HL-60/S4 (cell line): ENCODE measurements at regions not wholly inside any gene's neighbourhood (a gene's known extent, or its start where the extent isn't known, plus 50 kb on each side); places are given as distances from the start of the nearest gene placed in this dataset.
"Not testable (repeated sequence)": the region's sequence is repeated elsewhere in the genome, so short reads cannot be mapped to it uniquely, and the experiment has no call there.

ENCODE experiments used
- in situ Hi-C: fragments of 300-500 bp; cut with MboI; formaldehyde crosslinking; loops from 2 replicates; pipeline ENCODE4 v1.14.3; 2022; ENCODE audit warnings: low sequenced_read_pairs

DNA sequence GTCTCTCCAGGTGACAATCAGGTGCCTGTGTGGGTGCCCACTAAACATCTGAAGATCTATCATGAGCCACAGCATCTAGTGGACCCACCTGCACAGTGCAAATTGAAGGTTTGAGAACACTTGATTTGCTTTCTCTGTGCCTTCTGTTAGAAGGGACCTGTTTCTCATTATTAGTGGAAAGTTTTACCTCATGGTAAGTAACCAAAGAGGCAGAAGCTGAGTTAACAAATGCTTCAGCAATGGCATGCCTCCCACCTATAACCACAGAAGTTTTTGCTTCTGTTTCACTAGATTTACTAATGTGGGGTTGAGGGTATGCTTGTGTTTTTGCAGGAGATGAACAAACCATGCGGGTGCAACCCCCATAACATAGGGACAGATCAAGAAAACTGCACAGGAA lies 297.4 kb upstream of the DKK2 start:
- in situ Hi-C loops: no loop called here

DNA sequence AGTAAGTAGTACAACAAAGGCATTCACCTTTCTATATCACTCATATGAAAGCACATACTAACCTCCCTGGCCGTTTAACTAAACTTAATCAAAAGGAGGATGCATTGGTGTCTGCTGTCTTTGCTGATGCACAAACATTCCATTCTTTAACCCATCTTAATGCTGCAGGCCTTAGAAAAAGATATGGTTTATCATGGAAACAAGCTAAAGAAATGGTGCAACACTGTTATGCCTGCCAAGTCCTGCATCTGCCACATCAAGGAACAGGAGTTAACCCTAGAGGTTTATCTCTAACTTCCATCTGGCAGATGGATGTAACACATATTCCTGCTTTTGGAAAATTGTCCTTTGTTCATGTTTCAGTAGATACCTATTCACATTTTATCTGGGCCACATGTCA lies 296.5 kb upstream of the DKK2 start:
- in situ Hi-C loops: not testable (repeated sequence)

DNA sequence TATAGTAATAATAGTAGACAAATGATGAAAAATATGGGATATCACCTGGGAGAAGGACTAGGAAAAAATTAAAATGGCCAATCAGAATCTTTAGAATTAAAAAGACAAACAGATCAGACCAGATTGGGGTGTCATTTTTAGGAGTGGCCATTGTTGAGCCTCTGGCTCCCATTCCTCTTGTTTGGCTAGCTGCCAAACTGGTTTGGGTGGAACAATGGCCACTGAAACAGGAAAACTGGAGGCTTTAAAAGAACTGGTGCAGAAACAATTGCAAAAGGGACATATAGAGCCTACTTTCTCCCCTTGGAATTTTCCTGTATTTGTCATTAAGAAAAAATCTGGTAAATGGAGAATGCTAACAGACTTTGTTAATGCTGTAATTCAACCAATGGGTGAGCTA lies 294.8 kb upstream of the DKK2 start:
- in situ Hi-C loops: no loop called here

DNA sequence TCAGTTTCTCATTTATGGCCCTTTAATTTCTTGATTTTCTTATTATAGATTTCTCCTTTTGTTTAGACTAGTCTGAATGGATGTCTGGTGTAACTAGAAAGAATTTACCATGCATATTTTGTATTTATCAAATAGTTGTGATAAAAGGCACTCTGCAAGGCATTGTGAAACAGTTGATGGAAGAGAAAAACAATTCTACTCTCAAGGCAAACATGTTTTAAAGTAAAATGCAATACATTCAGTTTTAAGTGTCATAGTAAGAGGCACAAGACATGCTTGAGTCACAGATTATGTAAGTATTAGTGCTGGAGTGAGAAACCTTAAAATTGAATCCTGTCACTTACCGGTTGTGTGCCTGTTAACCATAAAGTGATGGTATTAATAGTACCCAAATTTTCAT lies 283.3 kb upstream of the DKK2 start:
- in situ Hi-C loops: no loop called here

DNA sequence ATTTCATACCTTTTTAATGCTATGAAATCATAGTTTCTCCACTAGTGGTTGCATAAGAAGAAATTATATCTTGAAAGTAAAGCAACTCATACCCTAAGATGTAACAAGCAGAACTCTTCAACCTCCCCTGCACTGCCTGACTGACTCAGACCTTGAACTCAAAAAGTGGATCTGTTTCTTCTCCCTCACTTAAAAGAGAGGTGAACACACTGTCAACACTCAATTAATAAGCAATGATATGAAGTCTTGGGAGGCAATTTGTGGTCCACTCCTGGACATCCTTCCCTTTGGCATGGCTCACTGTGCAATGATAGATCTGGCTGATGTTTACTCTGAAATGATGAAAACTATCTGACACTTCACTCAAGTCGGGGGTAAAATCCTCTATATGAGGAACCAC lies 282.0 kb upstream of the DKK2 start:
- in situ Hi-C loops: no loop called here

DNA sequence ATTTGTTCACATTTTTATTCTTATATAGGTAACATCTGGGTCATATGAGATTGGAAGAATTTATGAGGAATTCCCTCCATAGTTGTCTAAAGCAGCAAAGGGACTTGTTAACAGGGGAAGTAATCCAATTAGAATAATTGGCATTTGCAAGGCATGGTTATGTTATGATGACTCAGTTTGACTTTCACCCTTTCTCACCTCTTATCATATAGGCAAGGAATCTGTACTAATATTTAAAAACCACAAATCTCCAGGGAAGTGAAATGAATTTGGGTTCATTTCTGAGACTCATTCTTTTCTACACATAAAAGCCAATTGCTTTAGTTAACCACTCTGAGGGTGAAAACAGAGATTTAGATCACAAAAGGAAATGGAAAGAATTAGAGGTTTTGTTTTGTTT lies 281.5 kb upstream of the DKK2 start:
- in situ Hi-C loops: no loop called here

DNA sequence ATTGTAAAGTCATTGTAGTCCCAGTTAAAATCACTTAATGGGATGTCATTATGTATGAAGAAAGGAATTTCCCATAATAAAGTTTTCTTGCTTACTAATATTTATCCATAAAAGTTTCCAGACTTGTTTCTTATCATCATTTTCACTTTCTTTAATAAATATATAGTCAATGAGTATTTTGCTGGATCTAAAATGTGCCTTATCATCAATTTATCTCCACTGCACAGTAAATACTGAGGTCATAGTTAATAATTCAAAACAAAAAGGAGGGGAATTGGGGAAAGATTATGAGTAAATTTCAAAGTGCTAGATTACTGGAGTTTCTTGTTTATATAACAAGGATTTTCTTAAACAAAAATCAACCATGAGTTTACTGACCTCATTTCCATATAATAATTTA lies 279.5 kb upstream of the DKK2 start:
- in situ Hi-C loops: no loop called here

DNA sequence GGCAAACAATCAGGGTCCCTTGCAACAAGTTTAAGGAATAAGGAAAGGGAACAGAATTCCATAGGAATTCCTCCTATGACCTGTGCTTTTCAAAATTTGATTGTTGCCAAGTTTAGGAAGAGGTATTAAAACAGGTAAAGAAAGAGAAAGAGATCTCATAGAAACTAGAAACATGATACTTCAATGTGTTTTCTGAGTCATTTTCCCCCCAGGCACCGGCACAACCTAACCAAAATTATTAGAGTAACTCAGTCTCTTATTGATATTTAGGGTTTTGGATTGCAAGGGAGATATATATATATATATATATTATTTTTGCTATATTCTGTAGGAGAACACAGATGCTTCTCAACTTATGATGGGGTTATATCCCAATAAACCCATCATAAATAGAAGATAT lies 278.0 kb upstream of the DKK2 start:
- in situ Hi-C loops: no loop called here

DNA sequence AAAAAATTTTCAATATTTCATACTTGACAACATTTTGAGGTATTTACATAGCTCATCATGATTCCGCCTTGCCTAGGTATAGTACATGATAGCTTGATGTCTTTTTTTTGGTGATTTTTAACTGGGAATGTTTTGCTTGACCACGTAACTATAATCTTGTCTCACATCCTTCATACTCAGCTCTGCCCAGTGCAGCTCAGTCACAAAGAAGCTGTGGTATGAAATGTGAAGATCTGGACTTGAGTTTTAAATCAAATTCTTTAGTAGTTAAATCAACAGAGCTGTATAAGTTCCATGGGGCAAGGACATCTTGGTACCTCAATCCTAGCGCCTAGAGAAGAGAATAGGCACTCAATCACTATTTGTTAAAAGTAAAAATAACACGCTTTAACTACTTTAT lies 276.3 kb upstream of the DKK2 start:
- in situ Hi-C loops: no loop called here

DNA sequence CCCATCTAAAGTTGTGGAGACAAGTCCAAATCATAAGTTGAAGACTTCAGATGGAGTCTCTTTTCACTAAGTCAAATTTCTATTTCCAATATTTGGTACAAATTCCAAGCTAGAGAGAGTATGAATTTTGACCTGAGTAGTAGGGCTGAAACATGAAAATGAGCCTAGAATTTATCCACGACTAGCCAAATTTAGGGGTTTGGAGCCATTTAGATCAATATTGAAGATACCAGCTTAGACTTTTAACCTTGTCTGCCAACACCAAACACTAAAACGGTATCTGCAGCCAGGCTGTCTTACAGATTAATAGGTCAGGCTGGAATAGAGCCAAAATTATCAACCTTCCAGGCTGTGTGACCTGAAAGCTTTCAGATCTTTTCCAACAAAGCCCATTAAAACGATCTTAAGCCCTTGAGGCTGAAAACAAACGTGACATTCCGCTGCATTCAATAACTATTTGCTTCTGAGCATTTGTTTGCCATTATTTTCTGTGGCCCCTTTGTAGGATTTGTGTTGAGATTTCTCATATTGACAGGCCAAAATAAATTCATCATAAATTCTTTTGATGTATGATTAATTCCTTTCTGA lies 268.7 kb upstream of the DKK2 start:
- in situ Hi-C loops: no loop called here

DNA sequence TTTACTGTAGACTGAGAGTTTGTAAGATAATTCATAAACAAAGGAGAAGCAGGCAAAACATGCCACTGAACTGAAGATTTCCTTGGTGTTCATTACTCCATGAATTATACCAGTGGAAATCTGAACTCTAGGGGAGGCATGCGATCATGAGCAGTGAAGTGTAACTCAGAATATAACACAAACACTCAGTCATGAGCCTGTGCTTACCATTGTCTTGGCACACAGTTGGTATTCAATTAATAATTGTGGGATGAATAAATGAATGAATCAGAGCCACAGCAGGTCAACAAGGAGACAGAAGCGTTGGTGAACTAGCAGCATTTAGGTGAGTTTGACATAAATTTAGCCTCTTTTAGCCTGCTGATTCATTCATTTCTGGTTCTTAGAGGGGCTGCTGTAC lies 263.5 kb upstream of the DKK2 start:
- in situ Hi-C loops: no loop called here

DNA sequence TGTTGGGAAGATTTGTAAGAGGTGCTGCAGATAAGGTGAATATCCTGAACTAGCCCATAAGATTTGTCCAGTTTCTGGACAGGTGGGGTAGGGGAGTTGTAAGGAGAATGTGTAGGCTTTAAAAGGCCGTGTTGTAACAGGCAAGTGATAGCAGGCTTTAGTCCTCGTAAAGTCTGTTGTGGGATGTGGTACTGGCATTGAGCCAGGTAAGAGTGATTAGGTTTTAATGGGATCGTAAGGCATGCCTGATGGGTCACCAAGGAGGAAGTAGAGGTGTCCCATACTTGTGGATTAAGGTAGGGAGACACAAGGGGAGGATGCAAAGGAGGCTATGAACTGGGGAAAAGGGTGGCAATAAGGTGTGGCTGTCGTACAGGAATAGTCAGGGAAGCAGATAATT lies 256.9 kb upstream of the DKK2 start:
- in situ Hi-C loops: no loop called here

DNA sequence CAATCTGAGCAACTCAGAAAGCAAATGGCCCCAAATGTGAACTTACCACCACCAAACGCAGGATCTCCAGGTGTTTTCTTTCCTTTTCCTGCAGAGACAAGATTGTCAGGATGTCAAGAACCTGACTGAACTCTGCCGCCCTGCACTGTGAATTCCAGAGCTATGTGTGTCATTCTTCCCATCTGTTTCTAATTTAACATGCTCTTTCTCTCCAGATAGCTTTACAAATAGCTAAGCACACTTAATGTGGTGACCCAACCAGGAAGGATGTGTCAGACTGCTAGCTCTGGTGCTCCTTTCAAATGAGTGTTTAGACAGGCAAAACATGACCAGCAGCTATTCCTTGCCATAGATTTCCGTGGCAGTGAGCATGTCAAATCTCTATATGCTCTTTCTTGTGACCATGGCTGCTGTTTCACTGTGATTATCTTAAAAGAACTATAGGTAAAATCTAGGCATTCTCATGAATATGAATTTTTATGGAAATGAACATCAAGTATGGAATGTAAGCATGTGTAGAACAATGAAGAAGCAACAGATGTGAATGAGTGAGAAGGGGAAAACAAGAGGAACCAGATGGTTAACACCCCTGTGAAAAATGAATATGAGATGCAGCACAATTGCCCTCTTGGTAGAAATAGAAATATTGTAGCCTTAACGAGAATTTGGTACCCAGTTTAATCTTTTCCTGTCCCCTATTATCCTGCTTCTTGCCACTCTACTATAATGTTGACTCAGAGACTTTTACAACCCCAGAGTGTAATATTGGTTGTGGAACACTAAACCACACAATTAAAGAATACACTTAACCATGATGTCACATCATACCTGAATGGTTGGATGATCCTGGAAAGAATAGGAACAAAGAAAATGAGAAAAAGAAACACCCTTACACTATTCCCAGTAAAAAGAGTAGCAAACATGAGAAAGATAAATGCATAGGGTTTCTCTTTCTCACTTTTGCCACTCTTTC lies 247.8 kb upstream of the DKK2 start:
- in situ Hi-C loops: no loop called here

DNA sequence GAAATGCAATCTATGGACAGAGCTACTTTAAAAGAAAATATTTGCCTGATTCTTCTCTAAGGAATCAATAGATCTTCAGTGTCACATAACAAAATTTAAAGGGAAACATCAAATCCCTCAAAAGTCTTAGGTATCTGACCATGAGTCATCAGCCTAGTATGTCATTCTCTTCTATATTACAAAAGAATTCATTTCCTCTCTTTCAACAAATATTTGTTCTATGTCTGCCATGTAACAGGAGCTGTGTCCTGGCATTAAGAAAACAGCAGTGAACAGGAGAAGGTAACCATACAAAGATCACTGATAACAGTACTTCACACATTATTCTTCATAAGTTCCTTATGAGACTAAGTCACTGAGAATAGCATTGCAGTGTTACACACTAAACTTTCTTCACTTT lies 243.6 kb upstream of the DKK2 start:
- in situ Hi-C loops: no loop called here

DNA sequence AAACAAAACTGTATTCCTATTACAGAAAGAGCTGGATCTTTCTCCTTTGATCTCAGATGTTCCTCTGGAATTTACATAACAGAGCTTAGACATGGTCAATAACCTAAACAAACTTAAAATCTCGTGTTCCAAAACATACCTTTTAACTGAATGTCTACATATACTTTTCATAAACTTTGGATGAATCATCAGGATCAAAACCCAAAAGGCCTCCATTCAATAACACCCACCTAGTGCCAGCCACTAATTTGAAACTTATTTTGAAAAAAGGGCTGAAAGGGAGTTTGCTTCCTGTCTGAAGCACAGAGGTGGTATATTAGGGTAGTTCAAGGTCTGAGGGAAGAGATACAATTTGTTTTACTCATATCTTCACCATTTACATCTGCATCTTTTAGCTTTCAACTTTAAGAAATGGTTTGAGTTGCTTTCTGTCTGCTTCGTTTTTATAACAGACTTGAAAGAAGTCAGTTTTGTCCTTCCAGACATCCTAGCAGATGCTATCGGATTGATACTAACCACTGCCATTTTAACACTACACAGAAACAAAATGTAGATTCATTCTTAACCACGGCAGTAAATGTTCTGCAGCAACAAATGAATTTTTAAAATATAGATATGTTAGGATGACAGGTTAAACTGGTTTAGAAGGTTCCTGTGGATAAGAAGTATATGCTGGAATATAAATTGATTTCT lies 242.8 kb upstream of the DKK2 start:
- in situ Hi-C loops: no loop called here

DNA sequence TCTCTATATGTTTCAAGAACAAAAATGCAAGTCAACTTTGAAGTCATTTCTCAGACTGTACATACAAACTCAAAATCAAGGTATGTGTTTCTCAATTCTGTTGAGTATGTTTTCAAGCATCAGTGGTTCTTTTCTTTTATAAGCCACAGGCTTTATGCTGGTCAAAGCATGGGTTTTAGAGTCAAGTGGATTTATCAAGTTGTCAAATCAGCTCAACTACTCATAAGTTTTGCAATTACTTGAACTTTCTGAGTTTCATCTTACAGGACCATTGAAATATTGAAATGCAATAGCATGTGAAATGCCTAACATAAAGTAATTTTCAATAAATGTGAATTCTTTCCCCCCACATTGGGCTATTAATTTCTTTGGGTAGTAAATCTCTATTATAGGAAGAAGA lies 239.9 kb upstream of the DKK2 start:
- in situ Hi-C loops: no loop called here

DNA sequence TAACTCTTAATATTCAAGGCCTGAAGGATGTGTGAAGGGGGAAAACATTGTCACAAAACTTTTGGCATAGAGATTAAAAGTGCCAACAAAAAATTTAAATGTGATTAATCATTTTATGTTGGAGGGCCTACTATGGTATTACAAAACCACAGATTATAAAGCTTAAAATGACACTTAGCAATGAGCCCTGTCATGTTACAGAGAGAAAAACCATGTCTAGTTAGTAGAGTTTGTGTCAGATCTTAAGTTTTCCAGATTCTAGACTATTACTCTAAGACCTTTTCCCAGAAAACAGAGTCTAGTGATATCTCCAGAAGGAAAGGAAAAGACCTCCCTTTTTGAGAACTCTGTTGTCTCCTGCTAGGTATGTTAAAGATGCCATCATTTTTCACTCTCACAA lies 239.1 kb upstream of the DKK2 start:
- in situ Hi-C loops: no loop called here

DNA sequence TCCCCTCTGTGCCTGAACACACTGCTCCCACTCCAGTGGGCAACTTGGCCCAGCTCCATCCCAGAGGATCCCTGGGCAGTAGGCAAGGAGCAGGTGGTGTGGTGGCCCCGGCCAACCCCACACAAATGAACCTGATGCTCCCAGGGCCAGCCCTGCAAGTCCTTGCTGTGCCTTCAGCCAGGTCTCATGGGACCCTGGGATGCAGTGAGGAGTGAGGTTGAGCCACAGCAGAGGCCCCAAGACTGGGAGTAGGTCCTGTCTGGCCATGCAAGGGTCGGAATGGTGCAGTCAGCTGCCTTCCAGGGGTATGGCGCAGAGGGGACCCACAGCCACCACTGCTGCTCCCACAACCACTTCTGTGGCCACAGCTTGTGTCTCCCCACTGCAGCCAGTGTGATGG lies 234.5 kb upstream of the DKK2 start:
- in situ Hi-C loops: no loop called here

DNA sequence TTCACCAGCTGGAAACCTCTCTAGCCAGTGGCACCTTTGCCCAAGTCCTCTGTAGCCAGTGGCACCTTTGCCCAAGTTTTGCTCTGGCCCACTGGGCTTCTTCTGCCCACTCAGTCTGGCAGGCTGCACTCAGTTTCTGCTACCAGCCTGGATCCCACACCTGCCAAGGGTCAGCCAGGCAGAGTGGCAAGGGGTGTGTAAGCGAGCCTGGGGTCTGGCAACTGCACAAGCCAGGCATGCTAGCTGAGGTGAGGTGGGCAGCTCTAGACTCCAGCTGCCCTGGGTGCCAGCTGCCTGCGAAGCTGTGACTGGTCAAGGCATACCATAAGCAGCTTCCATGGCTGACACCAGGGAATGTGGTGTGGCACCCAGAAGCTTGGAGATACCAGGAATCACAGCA lies 233.1 kb upstream of the DKK2 start:
- in situ Hi-C loops: no loop called here

DNA sequence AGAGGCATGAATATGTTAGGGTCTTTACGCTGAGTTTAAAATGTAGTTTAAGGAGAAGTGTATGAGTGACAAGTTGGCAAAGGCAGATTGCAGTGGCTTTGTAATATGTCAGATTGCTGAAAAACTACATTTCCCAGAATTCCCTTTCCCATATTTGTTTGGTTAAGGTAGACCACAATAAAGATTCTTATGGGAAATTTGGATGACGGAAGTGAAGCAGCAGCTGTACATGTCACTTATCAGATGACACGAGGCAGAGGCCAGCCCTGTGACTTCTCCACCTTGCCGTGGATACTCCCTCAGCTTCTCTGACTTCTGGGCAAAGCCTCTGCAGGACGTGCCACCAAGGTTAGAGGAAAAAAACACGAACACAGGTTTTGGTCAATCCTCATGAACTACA lies 229.7 kb upstream of the DKK2 start:
- in situ Hi-C loops: no loop called here

DNA sequence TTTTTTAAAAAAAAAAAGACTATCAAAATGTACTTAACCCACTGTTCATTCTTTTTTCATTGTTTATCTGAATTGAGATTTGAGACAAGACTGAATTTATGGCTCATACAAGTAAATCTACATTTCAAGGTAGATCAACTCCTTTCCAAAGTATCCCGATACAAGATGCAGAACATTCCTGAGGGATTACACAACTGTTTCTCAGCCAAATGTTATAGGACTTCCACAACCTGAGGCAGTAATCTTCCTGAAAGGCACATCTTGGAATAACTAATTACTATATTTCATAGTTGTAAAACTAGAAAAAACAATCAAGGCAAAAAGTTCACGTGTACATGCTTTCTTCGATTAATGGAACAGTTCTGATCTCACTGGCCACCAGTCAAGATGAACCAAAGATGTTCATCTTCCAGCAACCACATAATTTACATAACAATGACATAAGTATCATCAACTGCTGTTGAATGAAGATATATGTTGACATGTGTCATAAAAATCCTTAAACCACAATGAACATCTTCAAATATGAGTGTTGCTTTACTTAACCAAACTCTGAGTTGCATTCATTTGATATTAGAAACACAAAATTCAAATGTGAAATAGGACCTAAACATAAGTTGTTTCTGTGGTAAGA lies 225.2 kb upstream of the DKK2 start:
- in situ Hi-C loops: no loop called here

DNA sequence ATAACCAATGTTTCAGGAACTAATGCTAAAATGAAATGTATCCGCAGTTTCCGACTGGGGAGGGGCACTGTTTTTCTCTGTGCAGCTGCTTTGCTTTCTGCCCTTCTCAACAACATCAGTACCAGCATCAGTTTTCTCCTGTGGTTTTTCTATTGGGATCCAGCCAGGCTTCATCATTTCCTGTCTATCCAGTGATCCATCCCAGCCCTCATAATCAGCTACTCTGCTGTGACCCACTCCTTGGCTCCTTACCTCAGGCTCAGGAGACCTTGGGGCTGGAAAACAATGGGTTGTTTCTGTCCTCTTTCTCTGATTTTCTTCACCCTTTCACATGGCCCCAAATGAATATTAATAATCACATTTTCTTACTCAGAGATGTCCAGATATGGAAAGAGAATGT lies 222.2 kb upstream of the DKK2 start:
- in situ Hi-C loops: no loop called here
